ENCODE measurements at regions not wholly inside any gene's neighbourhood (a gene's known extent, or its start where the extent isn't known, plus 50 kb on each side); places are given as distances from the start of the nearest gene placed in this dataset.
"Not testable (repeated sequence)": the region's sequence is repeated elsewhere in the genome, so short reads cannot be mapped to it uniquely, and the experiment has no call there.

DNA sequence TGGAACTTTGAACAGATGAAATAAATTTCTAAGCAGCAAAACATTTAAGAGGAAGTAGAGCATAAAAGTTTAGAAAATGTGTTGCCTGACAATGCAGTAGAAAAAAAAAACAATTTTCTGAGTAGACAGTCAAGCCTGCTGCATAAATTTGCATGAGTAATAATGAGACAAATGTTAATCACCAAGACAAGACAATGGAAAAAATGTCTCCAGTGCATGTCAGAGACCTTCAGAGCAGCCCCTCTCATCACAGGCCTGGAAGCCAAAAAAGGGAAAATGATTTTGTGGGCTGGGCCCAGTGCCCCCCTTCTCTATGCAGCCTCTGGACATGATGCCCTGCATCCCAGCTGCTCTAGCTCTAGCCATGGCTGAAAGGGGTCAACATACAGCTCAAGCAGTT is 204.6 kb downstream of the COX18 start:
- no peak for DNase-seq

DNA sequence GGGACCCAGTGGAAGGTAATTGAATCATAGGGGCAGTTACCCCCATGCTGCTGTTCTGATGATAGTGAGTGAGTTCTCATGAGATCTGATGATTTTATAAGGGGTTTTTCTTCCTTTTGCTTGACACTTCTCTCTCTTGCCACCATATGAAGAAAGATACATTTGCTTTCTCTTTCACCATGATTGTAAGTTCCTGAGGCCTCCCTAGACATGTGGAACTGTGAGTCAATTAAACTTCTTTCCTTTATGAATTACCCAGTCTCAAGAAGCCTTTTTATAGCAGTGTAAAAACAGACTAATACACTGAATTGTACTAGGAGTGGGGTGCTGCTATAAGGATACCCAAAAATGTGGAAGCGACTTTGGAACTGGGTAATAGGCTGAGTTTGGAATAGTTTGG is 205.2 kb downstream of the COX18 start:
- not testable (repeated sequence) for DNase-seq

DNA sequence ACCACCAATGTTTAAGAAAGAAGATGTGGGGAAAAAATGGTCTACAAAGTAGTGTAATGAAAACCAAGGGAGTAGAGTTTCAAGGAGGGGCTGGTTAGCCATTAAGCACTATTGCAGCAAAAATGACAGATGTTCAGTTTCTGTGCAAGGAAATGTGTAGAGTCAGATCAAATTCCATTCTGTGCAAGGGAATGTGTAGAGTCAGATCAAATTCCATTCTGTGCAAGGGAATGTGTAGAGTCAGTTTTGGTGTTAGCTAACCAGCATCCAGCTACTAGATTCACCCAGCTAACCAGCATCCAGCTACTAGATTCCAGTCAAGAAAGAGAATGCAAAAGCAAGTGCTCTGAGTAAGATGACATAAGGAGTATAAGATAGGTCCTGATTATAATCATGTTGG is 208.8 kb downstream of the COX18 start:
- no peak for DNase-seq

DNA sequence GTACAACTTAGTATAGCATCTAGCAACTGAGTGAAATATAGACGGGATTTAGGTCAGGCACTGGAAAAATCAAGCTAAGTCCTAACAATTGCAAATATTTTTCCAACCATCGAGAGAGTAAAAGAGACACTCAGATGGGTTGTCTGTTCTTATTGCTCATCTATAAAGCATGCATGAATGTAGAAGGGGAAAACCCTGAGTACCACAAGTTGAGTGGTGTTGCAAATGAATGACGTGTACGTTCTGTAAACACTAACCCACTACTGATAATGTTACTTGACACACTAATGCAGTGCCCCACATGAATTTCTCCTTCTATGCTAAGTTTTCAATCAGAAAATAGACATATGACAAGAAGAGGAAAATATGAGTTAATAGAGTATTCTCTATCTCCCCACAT is 211.2 kb downstream of the COX18 start:
- DNase-seq: no peak

DNA sequence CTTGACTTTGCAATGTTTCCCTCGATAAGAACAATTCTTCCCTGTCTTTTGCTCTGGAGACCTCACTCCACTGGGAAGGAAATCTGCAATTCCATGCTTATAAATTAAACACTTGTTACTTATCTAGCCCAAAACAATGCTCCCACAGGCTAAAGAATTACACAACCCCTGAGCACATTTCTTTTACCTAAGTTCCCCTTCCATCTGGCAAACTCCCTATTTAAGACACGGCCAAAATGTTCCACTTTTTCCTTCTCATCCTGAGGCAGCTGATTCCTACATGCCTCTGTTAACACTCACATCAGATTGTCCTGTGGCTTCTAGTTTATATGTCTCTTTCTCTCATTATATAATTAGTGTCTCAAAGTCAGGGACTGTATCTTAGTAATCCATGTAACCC is 211.7 kb downstream of the COX18 start:
- DNase-seq: no peak

DNA sequence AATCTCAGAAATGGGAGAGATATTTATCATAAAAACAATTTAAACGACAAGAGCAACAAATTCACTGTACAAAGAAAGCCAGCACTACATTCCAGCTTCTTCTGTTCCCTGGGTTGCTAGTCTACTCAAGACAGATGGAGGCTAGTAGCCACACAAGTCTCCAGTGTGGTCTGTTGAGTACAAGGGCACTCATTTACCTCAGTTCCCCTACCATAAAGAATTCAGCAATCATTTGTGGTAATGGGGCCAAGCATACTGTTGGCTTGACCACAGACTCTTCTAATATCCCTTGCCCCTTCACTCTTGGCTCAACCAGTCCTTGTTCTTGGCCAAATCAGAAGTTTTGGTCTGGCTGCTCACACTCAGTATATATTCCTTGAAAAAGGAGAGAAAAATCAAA is 212.3 kb downstream of the COX18 start:
- DNase-seq: no peak

DNA sequence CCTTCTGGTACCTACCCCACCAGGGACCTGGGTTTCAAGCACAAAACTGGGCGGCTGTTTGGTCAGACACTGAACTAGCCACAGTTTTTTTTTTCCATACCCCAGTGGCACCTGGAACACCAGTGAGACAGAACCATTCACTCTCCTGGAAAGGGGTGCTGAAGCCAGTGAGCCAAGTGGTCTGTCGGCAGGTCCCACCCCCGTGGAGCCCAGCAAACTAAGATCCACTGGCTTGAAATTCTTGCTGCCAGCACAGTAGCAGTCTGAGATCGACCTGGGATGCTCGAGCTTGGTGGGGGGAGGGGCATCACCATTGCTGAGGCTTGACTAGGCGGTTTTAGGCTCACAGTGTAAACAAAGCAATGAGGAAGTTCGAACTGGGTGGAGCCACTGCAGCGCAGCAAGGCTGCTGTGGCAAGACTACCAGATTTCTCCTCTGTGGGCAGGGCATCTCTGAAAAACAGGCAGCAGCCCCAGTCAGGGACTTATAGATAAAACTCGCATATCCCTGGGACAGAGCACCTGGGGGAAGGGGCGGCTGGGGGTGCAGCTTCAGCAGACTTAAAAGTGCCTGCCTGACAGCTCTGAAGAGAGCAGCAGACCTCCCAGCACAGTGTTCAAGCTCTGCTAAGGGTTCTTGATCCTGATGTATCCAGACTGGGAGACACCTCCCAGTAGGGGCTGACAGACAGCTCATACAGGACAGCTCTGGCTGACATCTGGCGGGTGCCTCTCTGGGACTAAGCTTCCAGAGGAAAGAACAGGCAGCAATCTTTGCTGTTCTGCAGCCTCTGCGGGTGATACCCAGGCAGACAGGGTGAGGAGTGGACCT is 223.0 kb downstream of the COX18 start:
- DNase-seq: no peak

DNA sequence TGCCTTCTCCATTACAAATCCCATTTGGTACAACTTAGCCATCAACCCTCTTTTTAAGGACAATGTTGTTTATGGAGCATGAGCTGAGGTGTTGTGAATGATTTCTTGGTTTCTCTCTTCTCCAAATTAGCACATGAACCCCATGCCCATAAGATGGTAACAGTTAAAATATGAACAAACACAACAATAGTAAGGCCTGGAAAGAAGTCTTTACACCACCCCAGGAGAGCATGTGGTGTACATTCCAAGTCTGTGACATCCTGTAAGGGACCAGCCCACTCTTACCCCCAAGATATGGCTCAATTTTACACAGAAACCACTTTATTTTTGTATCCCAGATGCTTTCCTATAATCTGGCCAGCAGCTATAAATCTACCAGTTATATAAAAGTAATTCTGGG is 226.1 kb downstream of the COX18 start:
- no peak for DNase-seq

DNA sequence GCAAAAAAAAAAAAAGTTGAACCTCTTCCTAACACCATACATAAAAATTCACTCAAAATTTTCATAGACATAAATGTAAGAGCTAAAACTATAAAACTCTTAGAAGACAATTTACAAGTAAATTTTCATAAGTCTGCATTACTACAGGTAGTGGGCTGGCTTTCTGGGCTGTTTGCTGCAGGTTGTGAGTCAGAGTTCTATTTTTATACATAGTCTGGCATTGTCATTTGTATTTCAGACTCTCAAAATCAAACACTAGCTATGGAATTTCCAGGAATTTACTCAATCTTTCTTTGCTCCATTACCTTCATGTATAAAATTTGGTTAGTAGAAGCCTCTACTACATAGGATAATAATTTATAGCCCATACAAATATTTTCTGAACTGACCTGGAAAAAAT is 227.2 kb downstream of the COX18 start:
- no peak for DNase-seq

DNA sequence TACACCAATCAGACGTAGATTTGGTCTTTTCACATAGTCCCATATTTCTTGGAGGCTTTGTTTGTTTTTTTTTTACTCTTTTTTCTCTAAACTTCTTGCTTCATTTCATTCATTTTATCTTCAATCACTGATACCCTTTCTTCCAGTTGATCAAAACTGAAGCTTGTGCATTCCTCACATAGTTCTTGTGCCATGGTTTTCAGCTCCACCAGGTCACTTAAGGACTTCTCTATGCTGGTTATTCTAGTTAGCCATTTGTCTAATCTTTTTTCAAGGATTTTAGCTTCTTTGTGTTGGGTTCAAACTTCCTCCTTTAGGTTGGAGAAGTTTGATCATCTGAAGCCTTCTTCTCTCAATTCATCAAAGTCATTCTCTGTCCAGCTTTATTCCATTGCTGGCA is 229.3 kb downstream of the COX18 start:
- not testable (repeated sequence) for DNase-seq

DNA sequence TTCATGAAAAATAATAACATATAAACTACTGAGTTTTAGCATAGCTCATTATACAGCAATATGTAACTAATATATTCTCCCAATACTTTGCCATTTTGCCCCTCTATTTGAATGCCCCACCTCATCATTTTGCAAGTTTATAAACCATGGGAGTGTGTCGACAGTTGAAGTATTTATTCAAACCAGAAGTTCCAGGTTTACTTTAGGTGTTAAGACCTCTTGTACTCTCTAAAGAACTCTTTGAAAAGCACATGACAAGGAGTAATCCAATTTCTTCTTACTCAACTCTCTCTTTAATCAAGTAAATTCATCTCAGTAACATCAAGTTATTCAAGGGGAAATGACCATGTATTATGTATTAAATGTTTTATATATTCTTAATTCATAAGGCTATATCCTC is 240.7 kb downstream of the COX18 start:
- no peak for DNase-seq

DNA sequence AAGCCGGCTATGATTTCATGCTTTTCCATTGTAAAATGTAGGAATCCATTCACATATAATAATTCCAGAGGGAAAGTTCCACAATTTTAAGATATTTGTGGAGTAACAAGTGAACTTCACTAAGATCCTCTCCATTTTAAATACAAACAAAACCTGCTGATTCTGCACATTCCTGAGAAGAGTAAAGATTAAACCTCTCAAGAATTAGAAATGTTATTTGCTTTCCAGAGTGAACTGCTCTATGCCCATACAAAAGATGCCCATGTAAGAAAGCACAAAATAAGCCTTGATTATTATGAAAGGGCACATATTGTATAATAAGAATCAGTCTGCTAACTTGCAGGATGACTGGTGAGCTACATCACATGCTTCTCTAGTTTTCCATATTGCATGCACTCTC is 241.5 kb downstream of the COX18 start:
- DNase-seq: no peak

DNA sequence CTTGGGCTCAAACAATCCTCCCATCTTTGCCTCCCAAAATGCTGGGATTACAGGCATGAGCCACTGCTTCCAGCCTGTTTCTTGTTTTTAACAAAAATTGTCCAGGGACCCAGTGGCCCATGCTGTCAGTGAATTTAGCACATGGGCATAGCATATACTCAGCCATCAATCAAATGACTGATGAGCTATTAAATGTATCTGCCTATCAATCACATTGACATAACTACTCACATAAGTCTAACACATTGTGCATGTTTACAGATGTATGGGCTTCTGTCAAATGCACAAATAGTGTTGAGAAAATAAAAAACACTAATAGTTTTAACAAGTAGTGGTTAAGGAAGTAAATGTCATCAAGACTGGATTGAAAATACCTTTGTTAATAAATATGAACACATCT is 249.4 kb downstream of the COX18 start:
- no peak for DNase-seq

DNA sequence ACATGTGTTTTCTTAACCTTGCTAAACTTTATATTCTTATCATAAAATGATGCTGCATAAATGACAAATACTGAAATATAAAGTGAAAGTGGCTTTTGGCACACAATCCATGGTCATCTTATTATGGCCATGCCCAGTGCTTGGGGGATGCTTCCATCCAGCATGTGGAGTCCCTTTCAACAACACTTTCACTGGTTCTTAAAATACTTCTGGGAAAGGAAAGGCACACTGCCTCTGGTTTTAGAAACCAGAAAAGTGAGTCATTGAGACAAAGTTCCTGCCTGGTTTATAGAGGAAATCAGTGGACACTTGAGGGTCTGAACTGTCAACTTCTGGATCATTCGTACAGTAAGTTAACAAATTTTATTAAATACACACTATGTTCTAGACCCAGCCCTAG is 248.0 kb upstream of the ADAMTS3 start:
- DNase-seq: no peak

DNA sequence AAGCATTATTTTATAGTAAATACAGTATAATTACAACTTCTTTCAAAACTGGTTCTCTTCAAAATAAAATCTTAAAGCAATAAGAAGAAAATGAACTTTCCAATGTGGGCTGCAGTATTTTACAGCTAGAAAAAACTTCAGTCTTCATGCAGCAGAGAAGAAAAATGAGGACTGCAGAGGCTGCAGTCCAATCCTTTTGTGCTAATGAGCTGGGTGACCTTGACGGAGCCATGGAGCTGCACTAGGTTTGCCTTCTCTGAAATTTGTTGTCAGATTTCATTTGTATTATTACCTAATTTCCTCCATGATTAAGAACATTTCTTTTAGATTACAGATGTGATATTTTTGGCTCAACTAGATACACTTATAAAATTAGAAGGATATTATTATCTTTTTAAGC is 245.2 kb upstream of the ADAMTS3 start:
- DNase-seq: no peak

DNA sequence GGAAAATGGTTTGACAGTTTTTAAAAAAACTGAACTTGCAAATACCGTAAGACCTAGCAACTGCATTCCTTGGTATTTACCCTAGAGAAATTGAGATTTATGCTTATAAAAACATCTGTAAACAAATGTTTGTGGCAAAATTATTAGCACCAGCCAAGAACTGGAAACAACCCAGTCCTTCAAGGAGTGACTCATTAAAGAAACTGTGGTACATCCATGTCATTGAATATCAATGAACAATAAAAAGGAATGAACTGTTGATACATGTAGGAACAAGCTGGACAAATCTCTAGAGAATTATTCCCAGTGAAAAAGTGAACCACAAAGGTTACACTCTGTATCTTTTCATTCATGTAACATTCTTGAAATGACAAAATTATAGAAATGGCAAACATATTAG is 240.2 kb upstream of the ADAMTS3 start:
- DNase-seq: no peak

DNA sequence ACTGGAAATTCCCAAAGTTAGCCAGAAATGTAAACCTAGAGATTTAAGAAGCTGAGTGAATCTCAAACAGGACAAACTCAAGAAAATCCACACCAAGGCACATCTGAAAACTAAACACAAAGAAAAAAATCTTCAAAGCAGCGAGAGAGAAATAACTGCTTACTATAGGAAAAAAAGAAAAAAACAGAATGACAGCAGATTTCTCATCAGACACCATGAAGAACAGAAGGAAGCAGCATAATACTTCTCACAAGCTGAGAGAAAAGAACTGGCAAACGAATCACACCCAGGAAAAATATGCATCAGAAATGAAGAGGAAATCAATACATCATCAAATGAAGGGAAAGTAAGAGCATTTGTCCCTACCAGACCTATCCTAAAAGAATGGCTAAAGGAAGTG is 236.3 kb upstream of the ADAMTS3 start:
- DNase-seq: no peak

DNA sequence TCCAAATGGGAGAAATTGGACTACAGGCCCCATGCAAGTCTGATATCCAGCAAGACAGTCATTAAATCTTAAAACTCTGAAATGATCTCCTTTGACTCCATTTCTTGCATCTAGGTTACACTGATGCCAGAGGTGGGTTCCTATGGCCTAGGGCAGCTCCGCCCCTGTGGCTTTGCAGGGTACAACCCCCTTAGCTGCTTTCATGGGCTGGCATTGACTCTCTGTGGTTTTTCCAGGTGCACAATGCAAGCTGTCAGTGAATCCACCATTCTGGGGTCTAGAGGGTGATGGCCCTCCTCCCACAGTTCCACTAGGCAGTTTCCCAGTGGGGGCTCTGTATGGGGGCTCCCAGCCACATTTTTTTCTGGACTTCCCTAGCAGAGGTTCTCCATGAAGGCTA is 228.5 kb upstream of the ADAMTS3 start:
- no peak for DNase-seq

DNA sequence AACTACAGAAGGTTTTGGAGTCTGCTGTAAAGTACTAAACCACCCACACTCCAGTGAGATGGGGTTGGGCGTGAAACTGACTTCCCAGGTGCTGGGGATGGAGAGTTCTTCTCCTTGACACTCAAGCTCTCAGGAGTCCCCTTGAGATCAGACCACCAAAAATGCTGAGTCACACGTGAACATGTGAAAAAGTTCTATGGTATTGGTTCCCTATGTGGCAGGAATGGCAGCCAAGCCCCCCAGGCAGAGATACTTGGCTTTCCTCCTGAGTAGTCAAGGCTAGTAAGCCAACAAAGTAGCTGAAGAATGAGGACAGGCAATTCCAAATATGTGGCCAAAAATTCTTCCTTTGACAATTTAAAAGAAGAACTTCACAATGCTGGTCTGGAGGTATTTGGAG is 222.0 kb upstream of the ADAMTS3 start:
- no peak for DNase-seq

DNA sequence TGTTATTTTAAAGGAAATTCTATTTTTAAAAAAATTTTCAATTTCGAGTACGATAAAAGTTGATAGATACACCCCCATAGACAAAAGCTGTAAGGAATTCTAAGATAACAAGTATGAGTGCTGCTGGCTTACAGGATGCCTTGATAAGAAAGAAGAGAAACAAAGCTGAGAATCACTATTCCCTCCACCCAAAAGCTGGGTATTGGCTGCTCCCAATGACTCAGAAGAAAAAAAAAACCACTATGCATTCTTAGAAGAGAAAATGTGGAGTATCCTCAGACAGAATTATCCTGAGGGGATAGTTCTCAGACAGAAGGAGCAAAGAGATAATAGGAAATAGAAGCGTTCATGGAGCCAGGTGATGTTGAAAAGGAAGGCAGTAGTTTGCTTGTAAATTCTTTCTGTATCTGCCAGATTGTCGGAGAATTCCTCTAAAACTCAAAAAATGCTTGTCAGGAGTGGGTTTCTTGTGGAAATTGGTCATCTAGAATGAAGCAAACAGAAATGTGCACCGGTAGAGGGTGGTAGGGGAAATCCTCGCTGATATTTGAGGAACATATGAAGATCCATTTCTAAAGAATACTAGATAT is 217.5 kb upstream of the ADAMTS3 start:
- no peak for DNase-seq

DNA sequence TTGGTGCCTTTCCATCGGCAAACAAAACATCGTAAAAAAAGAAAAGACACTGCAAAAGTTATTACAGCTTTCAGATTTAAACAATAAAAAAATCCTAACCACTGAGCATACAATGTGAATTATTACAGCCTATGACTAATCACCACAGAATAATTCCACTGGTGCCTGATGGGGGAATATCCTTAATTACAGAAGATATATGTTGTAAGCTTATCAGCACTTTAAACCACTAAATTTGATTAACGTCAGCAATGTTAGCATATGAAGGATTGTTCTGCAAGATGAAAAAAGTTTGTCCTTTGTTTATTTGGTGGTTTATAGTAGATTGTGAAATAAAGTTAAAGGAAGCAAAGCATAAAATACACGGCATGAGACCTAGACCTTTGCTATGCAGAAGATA is 210.2 kb upstream of the ADAMTS3 start:
- DNase-seq: no peak

DNA sequence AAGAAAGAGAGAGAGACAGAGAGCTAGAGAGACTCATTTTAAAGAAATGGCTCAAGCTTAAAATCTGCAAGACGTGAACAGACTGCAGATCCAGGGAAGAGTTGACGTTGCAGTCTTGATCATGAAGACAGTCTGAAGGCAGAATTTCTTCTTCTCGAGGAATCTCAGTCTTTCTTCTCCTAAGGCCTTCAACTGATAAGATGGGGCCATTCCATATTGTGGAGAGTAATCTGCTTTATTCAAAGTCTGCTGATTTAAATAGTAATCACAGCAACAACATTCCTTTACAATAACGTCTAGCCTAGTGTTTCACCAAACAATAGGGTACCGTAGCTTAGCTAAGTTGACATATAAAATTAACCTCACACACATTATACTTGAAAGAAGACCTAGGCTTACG is 208.4 kb upstream of the ADAMTS3 start:
- no peak for DNase-seq

DNA sequence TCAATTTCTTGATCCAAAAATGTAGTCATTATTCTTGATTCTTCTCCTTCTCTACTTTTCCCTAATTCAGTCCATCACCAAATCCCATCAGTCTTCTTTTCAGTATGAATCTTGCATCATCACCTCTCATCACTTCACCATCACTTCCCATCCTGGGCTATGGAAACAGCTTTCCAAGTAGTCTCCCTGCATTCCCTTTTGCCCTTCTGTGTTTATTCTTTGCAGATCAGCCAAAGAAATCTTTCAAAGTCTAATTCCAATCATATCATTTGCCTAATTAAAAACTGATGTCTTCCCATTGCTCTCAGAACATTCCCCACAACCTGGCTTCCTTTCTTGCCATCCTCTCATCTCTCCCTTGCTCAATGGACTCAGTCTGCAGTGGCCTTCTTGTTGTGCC is 201.7 kb upstream of the ADAMTS3 start:
- no peak for DNase-seq

DNA sequence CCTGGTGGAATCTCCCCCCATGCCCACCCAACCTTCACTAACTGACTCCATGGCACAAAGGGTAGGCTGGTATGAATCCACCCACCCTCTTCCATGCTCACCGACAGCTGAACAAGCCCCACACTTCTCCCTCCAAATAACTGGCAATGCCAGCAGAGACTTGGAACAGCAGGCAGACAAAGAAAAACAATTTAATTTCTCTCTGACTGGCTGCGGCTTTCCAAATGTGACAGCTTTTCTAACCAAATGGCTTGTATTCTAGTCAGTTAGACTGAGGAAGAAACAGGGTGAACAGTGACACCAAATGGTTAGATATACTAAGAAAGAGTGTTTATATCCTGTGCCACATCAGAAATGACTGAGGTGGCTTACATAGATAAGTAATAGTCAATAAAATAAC is 199.3 kb upstream of the ADAMTS3 start:
- no peak for DNase-seq
